ENCODE measurements at regions not wholly inside any gene's neighbourhood (a gene's known extent, or its start where the extent isn't known, plus 50 kb on each side); places are given as distances from the start of the nearest gene placed in this dataset.
"Not testable (repeated sequence)": the region's sequence is repeated elsewhere in the genome, so short reads cannot be mapped to it uniquely, and the experiment has no call there.

- DNase-seq (ENCODE audit: extremely low read depth in 1 of 2, low read depth in 1 of 2): no peak
Observed at GRCh38 chr9:95684516-95684915, 167.7 kb upstream of the PTCH1 start.

DNA sequence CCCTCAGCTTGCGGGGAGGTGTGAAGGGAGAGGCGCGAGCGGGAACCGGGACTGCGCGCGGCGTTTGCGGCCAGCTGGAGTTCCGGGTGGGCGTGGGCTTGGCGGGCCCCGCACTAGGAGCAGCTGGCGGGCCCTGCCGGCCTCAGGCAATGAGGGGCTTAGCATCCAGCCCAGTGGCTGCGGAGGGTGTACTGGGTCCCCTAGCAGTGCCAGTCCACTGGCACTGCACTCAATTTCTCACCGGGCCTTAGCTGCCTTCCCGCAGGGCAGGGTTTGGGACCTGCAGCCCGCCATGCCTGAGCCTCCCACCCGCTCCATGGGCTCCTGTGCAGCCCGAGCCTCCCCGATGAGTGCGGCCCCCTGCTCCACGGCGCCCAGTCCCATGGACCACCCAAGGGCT lies 163.5 kb upstream of the PTCH1 start:
- DNase-seq (ENCODE audit: extremely low read depth in 1 of 2, low read depth in 1 of 2): not testable (repeated sequence)

- no peak for DNase-seq (ENCODE audit: extremely low read depth in 1 of 2, low read depth in 1 of 2)
Observed at GRCh38 chr9:95679874-95680273, 163.1 kb upstream of the PTCH1 start.

DNA sequence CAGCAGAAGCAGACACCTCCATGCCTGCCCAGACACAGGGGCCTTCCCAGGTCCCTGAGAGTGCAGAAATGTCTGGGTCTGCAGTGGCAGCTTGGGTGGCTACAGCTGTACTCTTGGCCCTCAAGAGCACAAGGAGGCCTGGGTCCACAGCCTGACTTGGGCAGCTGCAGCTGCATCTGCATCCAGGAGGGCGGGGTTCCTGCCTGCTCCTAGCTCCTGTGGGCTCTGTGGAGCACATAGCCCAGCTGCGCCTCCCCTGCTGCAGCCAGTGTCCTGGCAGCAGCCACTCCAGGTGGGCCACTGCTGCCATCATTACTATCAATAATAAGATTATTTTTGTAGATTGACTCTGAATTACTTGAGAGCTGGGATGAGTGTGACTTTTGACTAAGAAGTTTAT lies 162.0 kb upstream of the PTCH1 start:
- DNase-seq (ENCODE audit: extremely low read depth in 1 of 2, low read depth in 1 of 2): no peak

DNA sequence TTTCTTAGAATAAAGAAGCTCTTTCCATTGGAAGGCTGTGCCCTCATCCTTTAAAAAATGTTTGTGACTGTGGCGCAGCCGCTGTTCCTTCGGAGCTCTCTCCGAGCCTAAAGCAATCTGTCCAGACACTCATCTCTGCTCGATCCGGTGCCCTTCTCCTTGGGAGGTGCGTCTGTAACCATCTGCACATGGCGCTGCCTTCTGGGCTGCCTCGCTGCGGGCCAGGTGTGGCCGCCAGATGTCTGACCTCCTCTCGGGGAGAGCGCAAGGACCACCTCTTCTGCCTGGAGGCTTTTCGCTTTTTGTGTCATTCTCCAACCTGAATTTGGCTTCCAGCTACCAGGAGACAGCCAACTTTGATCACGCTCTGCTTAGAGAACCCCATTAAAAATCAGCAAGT lies 153.4 kb upstream of the PTCH1 start:
- no peak for DNase-seq (ENCODE audit: extremely low read depth in 1 of 2, low read depth in 1 of 2)

DNA sequence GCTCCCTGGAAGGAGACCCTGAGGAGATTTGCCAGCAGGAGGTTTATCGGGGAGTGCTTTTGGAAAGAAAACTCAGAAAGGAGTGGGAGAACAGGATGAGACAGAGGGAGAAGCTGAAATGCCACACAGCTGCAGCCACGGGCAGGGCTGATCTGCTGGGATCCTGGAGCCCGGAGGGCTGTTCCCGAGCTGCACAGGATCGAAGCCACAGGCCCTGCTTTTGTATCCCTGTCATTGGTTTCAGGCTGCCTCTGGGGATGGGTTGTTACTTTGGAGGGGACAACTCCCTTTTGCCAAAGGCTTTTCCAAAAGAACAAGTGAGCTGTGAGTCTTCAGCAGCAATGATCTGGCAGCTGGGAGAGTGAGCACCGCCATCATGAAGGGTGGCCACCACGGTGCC lies 152.5 kb upstream of the PTCH1 start:
- DNase-seq (ENCODE audit: extremely low read depth in 1 of 2, low read depth in 1 of 2): no peak

GRCh38 chr9:95667789-95668188 lies 151.0 kb upstream of the PTCH1 start:
- no peak for DNase-seq (ENCODE audit: extremely low read depth in 1 of 2, low read depth in 1 of 2)

DNA sequence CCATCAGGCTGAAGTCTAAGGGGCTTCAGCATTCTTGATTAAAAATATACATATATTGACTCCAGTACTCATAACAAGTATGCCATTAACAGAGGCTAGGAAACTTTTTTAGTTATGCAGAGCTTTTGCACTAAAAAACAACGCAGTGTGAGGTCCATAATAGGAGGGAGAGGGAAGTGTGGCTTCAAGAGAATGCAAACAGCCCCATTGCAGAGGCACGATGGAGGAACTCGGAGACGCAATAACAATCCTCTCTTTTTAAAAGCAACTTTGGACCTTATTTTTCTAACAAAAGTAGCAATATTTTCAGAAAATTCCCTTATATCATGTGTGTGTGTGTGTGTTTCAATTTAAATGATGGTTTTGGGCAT lies 150.0 kb upstream of the PTCH1 start:
- no peak for DNase-seq (ENCODE audit: extremely low read depth in 1 of 2, low read depth in 1 of 2)

DNA sequence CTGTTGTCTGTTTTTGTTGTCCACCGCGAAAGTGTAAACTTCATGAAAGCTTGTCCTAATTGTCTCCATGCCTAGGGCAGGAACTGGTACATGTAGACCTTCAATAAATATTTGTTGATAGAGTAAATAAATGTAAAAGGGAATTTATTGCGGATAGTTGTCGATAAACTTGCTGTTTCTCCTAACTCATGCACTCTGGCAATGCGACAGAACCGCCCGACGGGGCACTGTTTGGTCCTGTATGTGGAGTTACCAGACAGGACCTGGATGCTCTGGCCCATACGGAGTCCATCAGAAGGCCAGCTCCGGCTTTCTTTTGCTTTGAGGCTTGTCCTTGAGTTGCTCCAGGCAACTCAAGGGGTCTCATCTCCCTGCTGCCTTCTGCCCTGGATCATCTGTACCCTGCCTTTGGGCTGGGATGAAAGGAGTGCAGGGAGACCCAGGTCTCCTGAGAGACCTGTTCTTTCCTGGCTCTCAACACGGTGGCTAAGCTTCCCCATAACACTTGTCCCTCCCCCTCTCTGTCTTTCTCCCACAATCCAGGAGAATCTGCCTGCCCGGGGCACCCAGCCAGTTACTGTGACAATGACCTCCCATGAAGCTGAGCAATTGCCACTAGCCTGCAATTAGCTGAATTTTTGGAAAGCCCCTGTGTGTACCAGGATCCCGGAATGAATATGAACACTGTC lies 149.5 kb upstream of the PTCH1 start:
- DNase-seq (ENCODE audit: extremely low read depth in 1 of 2, low read depth in 1 of 2): no peak

- DNase-seq (ENCODE audit: extremely low read depth in 1 of 2, low read depth in 1 of 2): no peak
Observed at GRCh38 chr9:95653246-95653645, 136.5 kb upstream of the PTCH1 start.

DNA sequence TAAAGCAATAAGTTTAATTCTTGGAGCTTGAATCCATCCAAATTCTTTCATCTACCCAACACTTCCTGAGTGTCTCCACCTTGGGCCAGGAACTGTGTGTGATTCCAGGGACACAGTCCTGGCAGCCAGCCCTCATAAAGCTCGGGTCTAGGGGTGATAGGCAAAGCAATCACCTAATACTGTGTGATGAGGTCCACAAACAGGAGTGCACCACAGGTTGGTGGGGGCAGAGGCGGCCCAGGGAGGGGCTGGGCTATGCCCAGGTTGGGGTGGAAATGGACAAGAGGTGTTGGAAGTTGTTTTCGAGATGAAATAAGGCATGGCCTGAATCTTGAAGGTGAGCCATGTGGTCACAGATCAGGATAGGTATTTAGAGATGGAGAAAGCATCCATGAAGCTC lies 133.9 kb upstream of the PTCH1 start:
- DNase-seq (ENCODE audit: extremely low read depth in 1 of 2, low read depth in 1 of 2): no peak

GRCh38 chr9:95649801-95650213 lies 133.0 kb upstream of the PTCH1 start:
- DNase-seq (ENCODE audit: extremely low read depth in 1 of 2, low read depth in 1 of 2): no peak

DNA sequence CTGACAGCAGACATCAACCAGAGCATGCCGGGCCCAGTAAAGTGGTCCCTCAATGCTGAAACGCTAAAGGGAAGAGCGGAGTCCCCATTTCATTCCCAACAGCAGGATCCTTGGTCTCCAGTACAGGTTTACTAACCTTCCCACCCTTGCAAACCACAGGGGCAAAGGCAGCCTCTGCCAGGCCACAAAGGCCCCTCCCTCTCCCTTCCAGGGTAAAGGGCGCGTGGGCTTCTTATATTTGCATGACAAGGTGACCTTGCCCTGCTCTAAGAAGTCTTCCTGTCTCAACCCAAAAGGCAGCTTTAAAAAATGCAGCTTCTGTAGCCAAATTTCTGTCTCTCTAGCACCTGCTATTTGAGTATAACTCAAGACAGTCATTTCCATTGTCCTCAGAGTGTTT lies 131.5 kb upstream of the PTCH1 start:
- no peak for DNase-seq (ENCODE audit: extremely low read depth in 1 of 2, low read depth in 1 of 2)

GRCh38 chr9:95645992-95646391 lies 129.2 kb upstream of the PTCH1 start:
- DNase-seq (ENCODE audit: extremely low read depth in 1 of 2, low read depth in 1 of 2): no peak

GRCh38 chr9:95645579-95645978 lies 128.8 kb upstream of the PTCH1 start:
- DNase-seq (ENCODE audit: extremely low read depth in 1 of 2, low read depth in 1 of 2): no peak

DNA sequence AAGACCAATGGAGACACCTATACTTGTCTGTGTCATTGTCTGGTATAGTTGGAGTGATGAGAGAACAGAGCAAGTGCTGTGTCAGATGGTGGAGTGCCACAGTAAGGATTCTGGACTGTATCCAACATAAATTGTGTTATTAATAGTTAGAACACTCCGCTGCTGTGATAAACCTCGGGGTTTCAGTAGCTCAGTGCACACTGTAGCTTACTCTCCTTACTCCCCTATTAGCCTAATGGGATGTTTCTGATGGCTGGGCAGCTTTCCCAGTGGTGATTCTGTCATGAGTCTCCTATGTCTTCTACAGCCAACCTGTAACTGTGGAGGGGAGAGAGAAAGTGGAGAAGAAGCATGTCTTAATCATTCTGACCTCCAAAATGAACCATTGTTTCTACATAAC lies 127.6 kb upstream of the PTCH1 start:
- DNase-seq (ENCODE audit: extremely low read depth in 1 of 2, low read depth in 1 of 2): no peak

DNA sequence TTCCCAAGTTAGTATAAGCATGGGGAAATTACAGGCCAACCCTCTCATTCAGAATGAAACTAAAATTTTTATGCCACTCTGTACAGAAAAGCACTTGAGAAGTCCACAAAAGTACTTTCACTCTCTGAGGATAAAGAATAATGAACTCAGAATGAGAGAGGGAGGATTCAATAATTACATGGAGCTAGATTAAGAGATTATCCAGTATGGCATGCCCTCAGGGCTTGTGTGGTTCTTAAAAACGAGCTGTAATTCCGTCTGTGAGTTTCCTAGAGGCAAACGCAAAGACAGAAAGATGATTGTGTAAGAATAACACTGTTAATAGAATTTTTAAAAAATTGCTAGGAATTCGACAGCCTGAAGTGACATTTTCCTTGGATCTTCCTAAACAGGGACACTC lies 126.8 kb upstream of the PTCH1 start:
- DNase-seq (ENCODE audit: extremely low read depth in 1 of 2, low read depth in 1 of 2): no peak

GRCh38 chr9:95642189-95642588 lies 125.4 kb upstream of the PTCH1 start:
- no peak for DNase-seq (ENCODE audit: extremely low read depth in 1 of 2, low read depth in 1 of 2)

DNA sequence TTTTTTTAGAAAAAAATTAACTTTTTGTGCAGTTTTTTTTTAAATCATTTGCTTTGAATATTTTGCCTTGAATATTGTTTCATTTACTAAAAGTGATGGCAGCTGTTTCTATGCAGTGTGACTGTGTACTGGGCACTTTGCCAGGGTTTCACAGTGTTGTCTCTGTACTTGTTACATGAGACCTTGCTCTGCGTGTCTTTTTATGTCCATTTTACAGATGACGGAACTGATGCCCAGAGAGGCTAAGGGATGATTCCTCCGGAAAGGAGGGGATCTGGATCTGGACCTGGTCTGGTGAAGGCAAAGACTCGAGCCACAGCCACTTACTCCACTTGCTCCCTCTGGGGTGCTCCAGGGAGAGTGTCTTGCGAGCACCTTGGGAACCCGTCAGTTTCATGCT lies 124.8 kb upstream of the PTCH1 start:
- DNase-seq (ENCODE audit: extremely low read depth in 1 of 2, low read depth in 1 of 2): no peak

DNA sequence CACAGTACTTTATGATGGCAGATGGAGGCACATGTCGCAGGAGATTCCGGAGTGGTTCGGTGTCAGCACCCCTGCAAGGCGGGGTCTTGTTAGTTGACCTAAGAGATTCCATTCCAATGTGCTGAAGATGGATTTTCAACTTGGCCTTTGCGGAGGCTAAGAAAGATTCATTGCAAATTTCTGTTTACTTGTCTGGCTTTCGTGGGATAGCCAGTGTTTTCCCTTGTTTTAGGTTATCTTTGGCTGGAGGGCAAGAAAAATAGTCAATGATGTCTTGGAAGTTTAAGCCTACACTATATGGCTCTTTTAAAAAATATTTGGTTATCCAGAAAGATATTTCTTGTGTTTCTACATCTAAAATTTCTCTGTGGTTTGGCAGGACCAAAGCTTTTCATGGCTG lies 123.6 kb upstream of the PTCH1 start:
- DNase-seq (ENCODE audit: extremely low read depth in 1 of 2, low read depth in 1 of 2): no peak

DNA sequence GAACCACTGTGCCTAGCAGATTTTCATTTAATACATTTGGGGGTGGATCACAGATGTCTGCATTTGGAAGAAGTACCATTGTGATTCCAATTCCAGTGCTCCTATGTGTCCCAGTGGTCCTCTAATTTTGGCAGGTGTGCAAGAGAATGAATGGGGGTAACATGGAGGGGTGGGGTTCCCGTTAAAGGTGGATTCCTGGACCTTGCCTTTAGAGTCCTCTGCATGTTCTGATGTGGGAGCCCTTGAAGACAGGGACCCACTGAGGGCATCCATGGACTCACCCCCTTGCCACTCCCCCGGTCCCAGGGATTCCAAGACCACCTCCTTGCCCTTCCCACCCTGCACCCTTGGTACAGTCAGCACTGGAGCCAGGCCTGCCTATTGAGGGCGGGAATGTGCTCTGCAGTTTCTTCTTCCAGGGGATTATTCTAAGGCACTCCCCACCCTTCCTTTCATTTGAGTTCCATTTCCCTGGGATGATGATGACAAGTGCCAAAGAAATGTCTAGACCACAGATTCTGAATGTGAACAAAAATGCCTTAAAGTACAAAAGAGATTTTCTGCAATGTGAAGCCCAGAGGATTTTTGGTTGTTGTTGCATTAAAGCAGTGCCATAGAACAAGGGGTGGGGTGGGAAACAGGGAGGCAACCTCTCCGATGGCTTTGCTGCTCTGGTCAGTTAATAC lies 119.4 kb upstream of the PTCH1 start:
- DNase-seq (ENCODE audit: extremely low read depth in 1 of 2, low read depth in 1 of 2): no peak

DNA sequence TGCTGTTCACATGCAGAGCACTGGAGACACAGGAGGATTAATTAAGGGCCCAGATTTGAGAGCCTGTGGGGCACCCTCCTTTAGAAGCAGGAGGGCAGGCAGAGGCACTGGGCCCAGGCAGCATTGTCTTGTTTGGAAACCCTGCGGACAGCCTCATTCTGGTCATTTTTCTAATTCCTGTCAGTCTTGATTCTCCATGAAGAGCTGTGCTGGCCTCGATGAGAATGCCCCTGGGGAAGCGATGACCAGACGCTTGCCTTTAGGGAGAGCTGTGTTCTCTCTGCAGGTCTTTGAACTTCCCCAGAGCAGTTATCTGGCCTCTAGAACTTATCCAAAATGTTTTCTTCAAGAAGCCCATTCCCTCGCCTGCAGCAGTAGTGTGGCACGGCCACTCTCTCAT lies 117.8 kb upstream of the PTCH1 start:
- no peak for DNase-seq (ENCODE audit: extremely low read depth in 1 of 2, low read depth in 1 of 2)

DNA sequence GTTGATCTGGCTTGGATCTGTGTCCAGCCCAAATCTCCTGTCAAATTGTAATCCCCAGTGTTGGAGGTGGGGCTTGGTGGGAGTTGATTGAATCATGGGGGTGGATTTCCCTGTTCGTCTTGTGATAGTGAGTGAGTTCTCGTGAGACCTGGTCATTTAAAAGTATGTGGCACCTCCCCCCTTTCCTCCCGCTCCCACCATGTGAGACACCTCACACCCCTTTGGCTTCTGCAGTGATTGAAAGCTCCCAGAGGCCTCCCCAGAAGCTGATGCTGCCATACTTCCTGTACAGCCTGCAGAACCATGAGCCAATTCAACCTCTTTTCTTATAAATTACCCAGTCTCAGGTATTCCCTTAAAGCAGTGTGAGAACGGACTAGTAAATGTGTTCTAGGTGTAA lies 117.3 kb upstream of the PTCH1 start:
- no peak for DNase-seq (ENCODE audit: extremely low read depth in 1 of 2, low read depth in 1 of 2)

Measured in stimulated activated CD8-positive, alpha-beta memory T cell treated with anti-CD3 and anti-CD28 coated beads, Interleukin-7, amount 100 ng/mL, for 48 hours (primary cell).